ENCODE measurements at regions not wholly inside any gene's neighbourhood (a gene's known extent, or its start where the extent isn't known, plus 50 kb on each side); places are given as distances from the start of the nearest gene placed in this dataset.
"Not testable (repeated sequence)": the region's sequence is repeated elsewhere in the genome, so short reads cannot be mapped to it uniquely, and the experiment has no call there.

GRCh38 chr13:19123502-19123901, 58.1 kb downstream of the TUBA3C start:
- no peak overlapping the region for H3K27ac ChIP-seq
- no peak for TF ChIP-seq ZFX (IDR thresholded peaks at IDR 0.05; ENCODE audit: borderline replicate concordance)
- TF ChIP-seq CTCF (IDR thresholded peaks at IDR 0.05), result no peak

DNA sequence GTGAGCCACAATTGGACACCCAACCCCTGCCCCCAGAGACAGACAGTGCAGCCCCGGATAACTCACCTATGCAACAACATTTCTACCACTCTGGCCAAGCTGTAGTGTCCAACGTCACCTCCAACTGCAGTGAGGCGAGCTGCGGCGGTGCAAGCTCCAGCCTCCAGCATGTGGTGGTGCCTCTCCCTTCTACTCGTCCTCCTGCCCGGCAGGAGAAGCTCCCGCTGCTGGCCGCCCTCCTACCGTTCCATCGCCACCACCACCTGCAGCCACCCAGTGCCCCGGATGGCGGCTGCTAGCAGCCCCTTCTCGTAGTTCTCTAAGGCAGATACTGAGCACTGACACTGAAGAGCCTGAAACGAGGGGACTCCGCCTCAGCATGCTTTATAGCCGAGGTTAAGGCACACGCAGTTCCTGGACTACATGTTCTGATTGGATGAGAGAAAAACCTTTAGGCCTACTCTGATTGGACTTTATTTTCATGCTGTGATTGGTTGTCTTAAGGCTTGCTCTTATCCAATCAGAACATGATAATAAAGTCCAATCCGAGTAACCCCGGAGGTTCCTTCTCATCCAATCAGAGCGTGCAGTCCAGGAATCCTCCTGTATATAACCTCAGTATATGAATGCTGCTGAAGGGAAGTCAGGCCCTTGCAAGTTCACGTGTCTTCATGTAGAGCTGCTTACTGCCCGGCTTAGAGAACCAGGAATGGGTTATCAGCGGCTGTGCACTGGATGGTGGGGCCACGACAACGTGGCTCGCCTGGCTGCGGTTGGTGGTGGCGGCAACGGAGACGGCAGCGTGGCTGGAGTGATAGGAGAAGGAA, 63.5 kb downstream of the TUBA3C start:
- TF ChIP-seq CTCF (IDR thresholded peaks at IDR 0.05) (0 out of 2 replicates have a peak, but pooled peaks have one; percentile 7), ZFX (IDR thresholded peaks at IDR 0.05; ENCODE audit: borderline replicate concordance) (no peak)
- peak overlapping the region; percentile 68 for H3K27ac ChIP-seq

DNA sequence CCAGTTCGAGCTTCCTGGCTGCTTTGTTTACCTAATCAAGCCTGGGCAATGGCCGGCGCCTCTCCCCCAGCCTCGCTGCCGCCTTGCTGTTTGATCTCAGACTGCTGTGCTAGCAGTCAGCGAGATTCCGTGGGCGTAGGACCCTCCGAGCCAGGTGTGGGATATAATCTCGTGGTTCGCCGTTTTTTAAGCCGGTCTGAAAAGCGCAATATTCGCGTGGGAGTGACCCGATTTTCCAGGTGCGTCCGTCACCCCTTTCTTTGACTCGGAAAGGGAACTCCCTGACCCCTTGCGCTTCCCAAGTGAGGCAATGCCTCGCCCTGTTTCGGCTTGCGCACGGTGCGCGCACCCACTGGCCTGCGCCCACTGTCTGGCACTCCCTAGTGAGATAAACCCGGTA, 72.4 kb downstream of the TUBA3C start:
- H3K27ac ChIP-seq, result not testable (repeated sequence)

- no peak overlapping the region for H3K27ac ChIP-seq
- TF ChIP-seq CTCF (IDR thresholded peaks at IDR 0.05) (no peak), ZFX (IDR thresholded peaks at IDR 0.05; ENCODE audit: borderline replicate concordance) (no peak)
Measured at GRCh38 chr13:19103140-19103539, 78.5 kb downstream of the TUBA3C start.

DNA sequence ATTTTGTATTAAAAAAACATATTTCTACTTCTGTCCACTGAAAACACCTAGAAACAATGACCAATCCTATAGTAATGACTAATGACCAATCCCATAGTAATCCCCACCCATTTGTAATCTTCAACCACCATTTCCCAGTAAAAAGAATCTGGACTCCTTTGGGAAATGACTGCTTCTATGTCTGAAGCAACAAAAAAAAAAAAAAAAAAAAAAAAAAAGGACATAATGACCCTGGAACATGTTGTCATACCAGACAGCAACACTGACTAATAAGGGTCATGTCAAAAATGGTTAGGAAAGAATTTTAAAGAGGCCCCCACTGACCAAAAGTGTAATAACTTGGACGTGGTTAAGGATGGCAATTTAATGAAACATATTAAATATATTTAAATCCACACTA, 88.3 kb downstream of the TUBA3C start:
- no peak for TF ChIP-seq ZFX (IDR thresholded peaks at IDR 0.05; ENCODE audit: borderline replicate concordance)
- TF ChIP-seq CTCF (IDR thresholded peaks at IDR 0.05), result no peak
- H3K27ac ChIP-seq, result no peak overlapping the region

DNA sequence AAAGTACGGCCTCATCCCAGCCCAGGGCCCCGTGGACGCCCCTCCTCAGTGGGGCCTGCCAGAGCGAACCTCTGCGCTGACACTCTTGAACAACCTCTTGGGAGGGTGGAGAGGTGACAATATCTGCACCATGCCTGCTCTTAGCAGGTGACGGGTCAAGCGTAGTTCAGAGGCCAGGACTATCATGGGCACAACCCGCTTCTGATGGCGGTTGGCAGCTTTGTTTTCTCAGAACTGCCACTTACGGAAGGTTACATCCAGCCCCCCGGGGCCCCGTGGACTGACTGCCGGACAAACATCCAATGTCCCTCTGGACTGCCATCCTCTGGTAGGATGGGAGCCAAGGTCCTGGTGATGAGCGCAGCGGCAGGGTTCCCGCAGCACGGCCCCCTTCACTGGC, 91.1 kb downstream of the TUBA3C start:
- no peak overlapping the region for H3K27ac ChIP-seq
- TF ChIP-seq ZFX (IDR thresholded peaks at IDR 0.05; ENCODE audit: borderline replicate concordance) (no peak), CTCF (IDR thresholded peaks at IDR 0.05) (no peak)

DNA sequence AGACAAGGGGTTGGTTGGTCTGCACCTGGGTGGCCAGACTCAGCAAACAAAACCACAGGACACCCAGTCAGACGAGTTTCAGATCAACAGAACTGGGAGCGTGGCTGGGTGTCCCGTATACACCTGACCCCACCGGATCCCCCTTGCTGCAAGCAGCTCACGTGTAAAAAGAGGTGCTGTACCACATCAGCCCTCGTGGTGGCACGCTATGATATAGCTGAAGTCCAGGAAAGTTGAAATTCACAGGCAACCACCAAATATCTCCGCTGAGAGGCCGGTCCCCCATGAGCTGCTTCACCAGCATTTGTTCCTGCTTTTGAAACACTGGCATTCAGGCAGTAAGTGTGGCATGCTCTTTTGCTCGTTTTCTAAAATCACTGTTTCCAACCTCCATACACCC, 92.3 kb downstream of the TUBA3C start:
- no peak overlapping the region for H3K27ac ChIP-seq
- no peak for TF ChIP-seq ZFX (IDR thresholded peaks at IDR 0.05; ENCODE audit: borderline replicate concordance)
- no peak for TF ChIP-seq CTCF (IDR thresholded peaks at IDR 0.05)

DNA sequence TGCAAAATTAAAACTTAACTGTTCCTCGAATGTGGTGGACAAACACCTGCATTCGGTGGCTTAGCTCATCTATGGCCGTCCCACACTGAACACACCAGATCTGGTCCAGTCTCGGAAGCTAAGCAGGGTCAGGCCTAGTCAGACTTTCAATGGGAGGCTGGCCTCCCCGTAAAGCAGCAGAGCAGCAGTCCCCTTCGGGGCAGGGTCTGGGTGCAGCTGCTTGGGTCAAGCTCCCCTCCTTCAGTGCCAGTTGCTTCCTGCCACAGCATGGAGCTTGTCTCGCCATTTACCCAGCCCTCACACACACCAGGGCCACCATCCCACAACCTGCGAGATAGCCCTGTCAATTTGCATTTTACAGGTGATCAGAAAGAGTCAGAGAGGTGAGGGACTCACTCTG, 93.2 kb downstream of the TUBA3C start:
- TF ChIP-seq CTCF (IDR thresholded peaks at IDR 0.05) (no peak), ZFX (IDR thresholded peaks at IDR 0.05; ENCODE audit: borderline replicate concordance) (no peak)

More for the DNA sequence above, 93.2 kb downstream of the TUBA3C start:
- H3K27ac ChIP-seq, result no peak overlapping the region

All from 22Rv1 (cell line).